ENCODE measurements at regions not wholly inside any gene's neighbourhood (a gene's known extent, or its start where the extent isn't known, plus 50 kb on each side); places are given as distances from the start of the nearest gene placed in this dataset.

DNA sequence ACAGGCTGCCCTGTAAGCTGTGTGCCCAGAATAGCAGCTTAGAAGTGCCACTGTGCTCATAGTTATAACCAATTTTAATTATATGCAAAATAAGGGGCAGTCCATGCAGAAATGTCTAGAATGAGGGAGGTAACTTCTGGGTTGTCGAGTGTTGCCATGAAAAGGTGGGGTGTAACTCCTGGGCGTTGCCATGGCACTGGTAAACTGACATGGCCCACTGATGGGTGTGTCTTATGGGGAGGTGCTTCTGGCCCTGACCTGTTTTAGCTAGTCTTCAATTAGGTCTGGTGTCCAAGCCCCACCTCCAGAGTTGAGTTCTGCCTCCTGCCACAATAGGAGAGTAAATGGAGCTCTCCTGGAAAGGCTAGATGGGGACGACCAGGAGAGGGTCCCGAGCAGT is 120.6 kb downstream of the SALL1 start:
- dilution Hi-C loops (cut with MboI; ENCODE audit: extremely low pct_ligation_motif_present, low sequenced_read_pairs), result no loop called here
- no peak overlapping the region for H3K27ac ChIP-seq (ENCODE audit: insufficient read depth, low read depth, low read length)
- H3K79me2 ChIP-seq (ENCODE audit: control insufficient read depth, insufficient read depth, low read length), result no peaks in the 10 kb centered on the region
- BruUV-seq (replicated peaks), result no TSS peak
- H3K4me2 ChIP-seq (ENCODE audit: insufficient read depth, low read length), result no peak overlapping the region
- H3K9ac ChIP-seq (replicated peaks; ENCODE audit: extremely low read depth, insufficient read depth, low read length), result no peak overlapping the region
- no peak overlapping the region for H2AFZ ChIP-seq (ENCODE audit: low read depth, low read length)
- H3K4me1 ChIP-seq (ENCODE audit: control insufficient read depth, extremely low read depth, insufficient read depth, low read length), result no peaks in the 10 kb centered on the region
- H3K9me3 ChIP-seq (replicated peaks; ENCODE audit: control insufficient read depth, insufficient read depth, low read length), result peaks cover 3% of the 10 kb centered on the region
- intact Hi-C loops (cut with micrococcal nuclease), result no loop called here
- no peaks in the 10 kb centered on the region for H4K20me1 ChIP-seq (replicated peaks; ENCODE audit: control insufficient read depth, extremely low read depth, insufficient read depth, low read length)
- no peaks in the 10 kb centered on the region for H3K36me3 ChIP-seq (ENCODE audit: control insufficient read depth in 2 of 2, extremely low read depth in 1 of 2, insufficient read depth in 2 of 2, low read length in 2 of 2)
- no peaks in the 10 kb centered on the region for H3K27me3 ChIP-seq (ENCODE audit: control insufficient read depth in 2 of 2, insufficient read depth in 2 of 2, low read length in 2 of 2)
- no peak for TF ChIP-seq CTCF (IDR thresholded peaks at IDR 0.05; ENCODE audit: extremely low read depth in 1 of 2, insufficient read depth in 1 of 2, low read depth in 1 of 2, low read length in 2 of 2)
- TF ChIP-seq, protein P1, sequence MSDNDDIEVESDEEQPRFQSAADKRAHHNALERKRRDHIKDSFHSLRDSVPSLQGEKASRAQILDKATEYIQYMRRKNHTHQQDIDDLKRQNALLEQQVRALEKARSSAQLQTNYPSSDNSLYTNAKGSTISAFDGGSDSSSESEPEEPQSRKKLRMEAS (IDR thresholded peaks at IDR 0.05; ENCODE audit: insufficient read depth, insufficient read length), result no peak
- TF ChIP-seq GATA2 (IDR thresholded peaks at IDR 0.05; ENCODE audit: insufficient read depth, insufficient read length, low read depth, low read length), result no peak
- TF ChIP-seq JUN (IDR thresholded peaks at IDR 0.05; ENCODE audit: borderline replicate concordance, insufficient read depth, insufficient read length, low read depth), result no peak
- TF ChIP-seq EZH2 (IDR thresholded peaks at IDR 0.05; ENCODE audit: borderline replicate concordance, low read depth, low read length, severe bottlenecking), result no peak
- TF ChIP-seq POLR2A (IDR thresholded peaks at IDR 0.05; ENCODE audit: low read depth, low read length), result no peak
- TF ChIP-seq FOS (IDR thresholded peaks at IDR 0.05; ENCODE audit: borderline replicate concordance, insufficient read depth, low read length), result no peak
- TF ChIP-seq MYC (IDR thresholded peaks at IDR 0.05; ENCODE audit: low read depth, low read length), result no peak
- no peak for TF ChIP-seq POLR2AphosphoS5 (IDR thresholded peaks at IDR 0.05; ENCODE audit: insufficient read depth, low read depth, low read length)
- DNase-seq (ENCODE audit: low read depth, low spot score) (no peak), FAIRE-seq (no peak)
- no peaks in the 10 kb centered on the region for H3K9me1 ChIP-seq (replicated peaks; ENCODE audit: control insufficient read depth, extremely low read depth, insufficient read depth, low read length)
- ChIA-PET POLR2A (no interaction called here), CTCF (no interaction called here)
- H3K4me3 ChIP-seq (replicated peaks in 1 of 3; ENCODE audit: insufficient read depth in 1 of 3, low read depth in 1 of 3, low read length in 3 of 3), result no peak overlapping the region

Measured in endothelial cell of umbilical vein (primary cell).